Upper lobe of left lung (tissue), 4 donors: ENCODE measurements at regions not wholly inside any gene's neighbourhood (a gene's known extent, or its start where the extent isn't known, plus 50 kb on each side); places are given as distances from the start of the nearest gene placed in this dataset.

Source experiments
- CTCF ChIP-seq, 6 experiments: fragments of 450-650 bp in 4 of 6; fragments of 200-600 bp in 2 of 6; sonication (generic) in 2 of 6; IDR thresholded peaks; one replicate each; pipeline ENCODE4 v1.5.1; 2016 to 2019; ENCODE audit warnings: antibody characterized with exemption in 6 of 6
- EP300 ChIP-seq, 4 donors: sonication (generic); formaldehyde crosslinking; IDR thresholded peaks; one replicate each; pipeline ENCODE4 v1.5.1; 2017; ENCODE audit warnings: antibody characterized with exemption in 4 of 4, control low read depth in 2 of 4
- POLR2A ChIP-seq, 4 donors: fragments of 450-650 bp; IDR thresholded peaks; one replicate each; pipeline ENCODE4 v1.5.1; 2016 to 2017; ENCODE audit warnings: antibody characterized with exemption in 4 of 4, mild to moderate bottlenecking in 2 of 4
- POLR2AphosphoS5 ChIP-seq, 2 donors: sonication (generic); formaldehyde crosslinking; IDR thresholded peaks; one replicate each; pipeline ENCODE4 v1.5.1; 2017; ENCODE audit warnings: antibody characterized with exemption in 2 of 2

- TF ChIP-seq CTCF (IDR thresholded peaks at IDR 0.05) (no peak), EP300 (IDR thresholded peaks at IDR 0.05) (no peak), POLR2A (IDR thresholded peaks at IDR 0.05) (no peak), POLR2AphosphoS5 (IDR thresholded peaks at IDR 0.05) (no peak)
Observed at GRCh38 chr5:168054091-168054490, 237.4 kb upstream of the WWC1 start.
